ENCODE measurements at regions not wholly inside any gene's neighbourhood (a gene's known extent, or its start where the extent isn't known, plus 50 kb on each side); places are given as distances from the start of the nearest gene placed in this dataset.

- no peak for DNase-seq (ENCODE audit: low spot score)
- H3K27me3 Mint-ChIP-seq (ENCODE audit: low read depth): peaks cover 34% of the 10 kb centered on the region
- peaks cover 59% of the 10 kb centered on the region for H3K9me3 Mint-ChIP-seq (ENCODE audit: low read depth)
- H3K4me1 Mint-ChIP-seq (ENCODE audit: low read depth): no peaks in the 10 kb centered on the region
- peaks cover 4% of the 10 kb centered on the region for H3K36me3 Mint-ChIP-seq (ENCODE audit: low read depth)
- no peak overlapping the region for H3K27ac Mint-ChIP-seq (ENCODE audit: unreplicated experiment)
- no peak for TF ChIP-seq CTCF (IDR thresholded peaks at IDR 0.05)
- H3K4me3 Mint-ChIP-seq (ENCODE audit: unreplicated experiment): no peak overlapping the region
Observed at GRCh38 chr5:135678640-135679268, 100.0 kb upstream of the CXCL14 start.

- Mint-ChIP-seq H3K27me3 (ENCODE audit: low read depth) (peaks cover 61% of the 10 kb centered on the region), H3K4me1 (ENCODE audit: low read depth) (no peaks in the 10 kb centered on the region), H3K27ac (ENCODE audit: unreplicated experiment) (no peak overlapping the region), H3K9me3 (ENCODE audit: low read depth) (peaks cover 18% of the 10 kb centered on the region), H3K36me3 (ENCODE audit: low read depth) (no peaks in the 10 kb centered on the region), H3K4me3 (ENCODE audit: unreplicated experiment) (no peak overlapping the region)
- TF ChIP-seq CTCF (IDR thresholded peaks at IDR 0.05): no peak
- no peak for DNase-seq (ENCODE audit: low spot score)
Observed at GRCh38 chr5:135671966-135672365, 93.2 kb upstream of the CXCL14 start.

GRCh38 chr5:135671052-135671705 lies 92.4 kb upstream of the CXCL14 start:
- Mint-ChIP-seq H3K4me3 (ENCODE audit: unreplicated experiment) (no peak overlapping the region), H3K36me3 (ENCODE audit: low read depth) (no peaks in the 10 kb centered on the region), H3K9me3 (ENCODE audit: low read depth) (peaks cover 12% of the 10 kb centered on the region), H3K4me1 (ENCODE audit: low read depth) (no peaks in the 10 kb centered on the region), H3K27me3 (ENCODE audit: low read depth) (peaks cover 61% of the 10 kb centered on the region), H3K27ac (ENCODE audit: unreplicated experiment) (no peak overlapping the region)
- DNase-seq (ENCODE audit: low spot score): no peak
- no peak for TF ChIP-seq CTCF (IDR thresholded peaks at IDR 0.05)

- Mint-ChIP-seq H3K4me3 (ENCODE audit: unreplicated experiment) (no peak overlapping the region), H3K9me3 (ENCODE audit: low read depth) (peaks cover 6% of the 10 kb centered on the region), H3K4me1 (ENCODE audit: low read depth) (no peaks in the 10 kb centered on the region), H3K27me3 (ENCODE audit: low read depth) (peaks cover 61% of the 10 kb centered on the region), H3K36me3 (ENCODE audit: low read depth) (no peaks in the 10 kb centered on the region), H3K27ac (ENCODE audit: unreplicated experiment) (no peak overlapping the region)
- TF ChIP-seq CTCF (IDR thresholded peaks at IDR 0.05): no peak
- no peak for DNase-seq (ENCODE audit: low spot score)
Observed at GRCh38 chr5:135670588-135670987, 91.8 kb upstream of the CXCL14 start.

- Mint-ChIP-seq H3K4me1 (ENCODE audit: low read depth) (no peaks in the 10 kb centered on the region), H3K36me3 (ENCODE audit: low read depth) (no peaks in the 10 kb centered on the region), H3K9me3 (ENCODE audit: low read depth) (no peaks in the 10 kb centered on the region), H3K27ac (ENCODE audit: unreplicated experiment) (no peak overlapping the region), H3K27me3 (ENCODE audit: low read depth) (peaks cover 60% of the 10 kb centered on the region), H3K4me3 (ENCODE audit: unreplicated experiment) (no peak overlapping the region)
- no peak for DNase-seq (ENCODE audit: low spot score)
- no peak for TF ChIP-seq CTCF (IDR thresholded peaks at IDR 0.05)
Observed at GRCh38 chr5:135669416-135669815, 90.6 kb upstream of the CXCL14 start.

Data from chondrocyte (in vitro differentiated cells).